GM12878 (cell line): ENCODE measurements at regions not wholly inside any gene's neighbourhood (a gene's known extent, or its start where the extent isn't known, plus 50 kb on each side); places are given as distances from the start of the nearest gene placed in this dataset.

ENCODE experiments used
- CEBPZ ChIP-seq: fragments of 150-350 bp; IDR thresholded peaks from 2 replicates; pipeline ENCODE4 v1.6.1; 2016; ENCODE audit warnings: low read depth, low read length
- CREB1 ChIP-seq: IDR thresholded peaks from 2 replicates; pipeline ENCODE4 v1.6.1; 2012; ENCODE audit warnings: low read depth, mild to moderate bottlenecking, inconsistent platforms
- PAX5 ChIP-seq: IDR thresholded peaks from 2 replicates; pipeline ENCODE4 v1.6.1; 2011; ENCODE audit warnings: low read depth, low read length, borderline replicate concordance
- PRDM15 ChIP-seq: fragments of 450-650 bp; formaldehyde crosslinking; IDR thresholded peaks from 2 replicates; pipeline ENCODE4 v1.4.0; 2020; ENCODE audit warnings: mild to moderate bottlenecking, moderate library complexity
- TCF3 ChIP-seq: IDR thresholded peaks from 2 replicates; pipeline ENCODE4 v1.6.1; 2012; ENCODE audit warnings: low read depth, mild to moderate bottlenecking, low read length, borderline replicate concordance; ENCODE audit not compliant: insufficient read depth

GRCh38 chr7:28291559-28291958, 111.0 kb upstream of the JAZF1 start (continued):
- no peak for TF ChIP-seq PAX5
- no peak for TF ChIP-seq CREB1
- no peak for TF ChIP-seq CEBPZ
- TF ChIP-seq TCF3 = no peak
- no peak for TF ChIP-seq PRDM15 (CRISPR knock-in tag)
